Kidney (tissue), 13 donors: ENCODE measurements at regions not wholly inside any gene's neighbourhood (a gene's known extent, or its start where the extent isn't known, plus 50 kb on each side); places are given as distances from the start of the nearest gene placed in this dataset.

Source experiments
- DNase-seq, 5 donors: peaks; one replicate each; pipeline ENCODE4 v3.0.0-alpha.2; 2013 to 2020
- FAIRE-seq: peaks from 2 replicates; lab custom pipeline; 2012; peaks lifted over from hg19 to GRCh38; lab: Jason Lieb, UNC
- H3K27ac ChIP-seq, 2 donors: one replicate each; pipeline ENCODE4 v1.7.0; 2013; ENCODE audit warnings: low read depth in 2 of 2, low read length in 2 of 2, inconsistent platforms in 1 of 2
- H3K27me3 ChIP-seq: one replicate; pipeline ENCODE4 v1.7.1; 2013; ENCODE audit warnings: low read length, inconsistent platforms; ENCODE audit not compliant: control insufficient read depth, insufficient read depth
- H3K36me3 ChIP-seq, 3 donors: one replicate each; pipeline versions ENCODE4 v1.7.0 to v1.7.1; 2013; ENCODE audit warnings: low read length in 3 of 3, control low read depth in 1 of 3, inconsistent platforms in 1 of 3; ENCODE audit not compliant: insufficient read depth in 3 of 3, control insufficient read depth in 2 of 3
- H3K4me1 ChIP-seq, 3 donors: one replicate each; pipeline versions ENCODE4 v1.7.0 to v1.7.1; 2013; ENCODE audit warnings: low read length in 3 of 3, inconsistent platforms in 1 of 3, low read depth in 1 of 3; ENCODE audit not compliant: control insufficient read depth in 2 of 3, insufficient read depth in 2 of 3
- H3K4me3 ChIP-seq, 3 donors: one replicate each; pipeline versions ENCODE4 v1.7.0 to v1.8.1; 2013; ENCODE audit warnings: low read length in 3 of 3, control low read depth in 1 of 3, inconsistent platforms in 1 of 3
- H3K9ac ChIP-seq, 3 donors: one replicate each; pipeline versions ENCODE4 v1.7.0 to v1.7.1; 2013; ENCODE audit warnings: low read length in 3 of 3, control low read depth in 1 of 3, inconsistent platforms in 1 of 3
- H3K9me3 ChIP-seq, 3 donors: one replicate each; pipeline versions ENCODE4 v1.7.0 to v1.7.1; 2013; ENCODE audit warnings: low read length in 3 of 3, control low read depth in 1 of 3, inconsistent platforms in 1 of 3; ENCODE audit not compliant: control insufficient read depth in 2 of 3, insufficient read depth in 1 of 3
- CTCF ChIP-seq: IDR thresholded peaks from 3 replicates; pipeline ENCODE4 v1.5.1; 2012; ENCODE audit warnings: mild to moderate bottlenecking, moderate library complexity, borderline replicate concordance; ENCODE audit not compliant: insufficient read depth; ENCODE audit errors: extremely low read depth
- intact Hi-C: fragments of 100-400 bp; cut with DNase I; formaldehyde crosslinking; loops from one replicate; pipeline ENCODE4 v1.11.1; 2022
- donor health status: control.
- donor health status: control.
- donor health status: control.
- donor health status: control.
- donor health status: control.
- donor health status: DM: yes; HTN: yes; CAD: no.
- donor health status: Normal renal cell carcinoma (clear cell type).

GRCh38 chr10:30241422-30242110, 107.5 kb downstream of the MTPAP start:
- H3K27me3 ChIP-seq: no peaks in the 10 kb centered on the region
- H3K9ac ChIP-seq: no peak overlapping the region
- intact Hi-C loops: no loop called here
- H3K4me1 ChIP-seq: no peaks in the 10 kb centered on the region
- DNase-seq (no peak), FAIRE-seq (no peak)
- H3K4me3 ChIP-seq: no peak overlapping the region
- H3K36me3 ChIP-seq: no peaks in the 10 kb centered on the region
- H3K9me3 ChIP-seq: no peaks in the 10 kb centered on the region
- TF ChIP-seq CTCF: no peak
- no peak overlapping the region for H3K27ac ChIP-seq

GRCh38 chr10:30238836-30239235, 110.2 kb downstream of the MTPAP start:
- H3K4me1 ChIP-seq: no peaks in the 10 kb centered on the region
- FAIRE-seq (no peak), DNase-seq (no peak)
- no peaks in the 10 kb centered on the region for H3K9me3 ChIP-seq
- H3K9ac ChIP-seq: no peak overlapping the region
- H3K27me3 ChIP-seq: no peaks in the 10 kb centered on the region
- no peaks in the 10 kb centered on the region for H3K36me3 ChIP-seq
- intact Hi-C loops: loop anchor here (10.0 kb wide), 1 partner anchor 244 kb away; no protein-coding TSS in a partner anchor
- no peak for TF ChIP-seq CTCF
- H3K4me3 ChIP-seq: no peak overlapping the region
- no peak overlapping the region for H3K27ac ChIP-seq

- H3K9me3 ChIP-seq: no peaks in the 10 kb centered on the region
- no peak overlapping the region for H3K27ac ChIP-seq
- TF ChIP-seq CTCF: no peak
- no peaks in the 10 kb centered on the region for H3K36me3 ChIP-seq
- H3K4me1 ChIP-seq: no peaks in the 10 kb centered on the region
- H3K27me3 ChIP-seq: no peaks in the 10 kb centered on the region
- H3K9ac ChIP-seq: no peak overlapping the region
- FAIRE-seq (no peak), DNase-seq (no peak)
- intact Hi-C loops: loop anchor here (10.0 kb wide), 1 partner anchor 239 kb away; no protein-coding TSS in a partner anchor
- H3K4me3 ChIP-seq: no peak overlapping the region
Observed at GRCh38 chr10:30233186-30233959, 115.7 kb downstream of the MTPAP start.
